GM21723 (cell line): ENCODE measurements at regions not wholly inside any gene's neighbourhood (a gene's known extent, or its start where the extent isn't known, plus 50 kb on each side); places are given as distances from the start of the nearest gene placed in this dataset.

Experiments
- ATAC-seq: cut with Tn5 transposase; IDR thresholded peaks from one replicate; pipeline ENCODE4 v1.9.1; 2021; ENCODE audit warnings: mild to moderate bottlenecking, moderate library complexity; ENCODE audit not compliant: unreplicated experiment

- no peak for ATAC-seq
These were observed 679.2 kb upstream of the ADAMTS5 start for GRCh38 chr21:27646056-27646455.

GRCh38 chr21:27645285-27645684 lies 678.4 kb upstream of the ADAMTS5 start:
- ATAC-seq = no peak

- ATAC-seq = no peak
These were observed 676.4 kb upstream of the ADAMTS5 start for GRCh38 chr21:27643326-27643725.

- no peak for ATAC-seq
These were observed 672.4 kb upstream of the ADAMTS5 start for GRCh38 chr21:27639286-27639685.

- ATAC-seq = no peak
These were observed 669.8 kb upstream of the ADAMTS5 start for GRCh38 chr21:27636656-27637055.

- ATAC-seq = no peak
These were observed 666.7 kb upstream of the ADAMTS5 start for GRCh38 chr21:27633631-27634030.

- ATAC-seq = no peak
These were observed 664.6 kb upstream of the ADAMTS5 start for GRCh38 chr21:27631471-27631870.

GRCh38 chr21:27622631-27623030 lies 655.7 kb upstream of the ADAMTS5 start:
- ATAC-seq = no peak

- no peak for ATAC-seq
These were observed 647.3 kb upstream of the ADAMTS5 start for GRCh38 chr21:27614231-27614630.

GRCh38 chr21:27606422-27606821 lies 639.5 kb upstream of the ADAMTS5 start:
- no peak for ATAC-seq

GRCh38 chr21:27596196-27596595 lies 629.3 kb upstream of the ADAMTS5 start:
- no peak for ATAC-seq

GRCh38 chr21:27595716-27596115 lies 628.8 kb upstream of the ADAMTS5 start:
- ATAC-seq = no peak

- no peak for ATAC-seq
These were observed 623.4 kb upstream of the ADAMTS5 start for GRCh38 chr21:27590271-27590670.

GRCh38 chr21:27589781-27590180 lies 622.9 kb upstream of the ADAMTS5 start:
- no peak for ATAC-seq

- no peak for ATAC-seq
These were observed 620.1 kb upstream of the ADAMTS5 start for GRCh38 chr21:27586986-27587385.

- no peak for ATAC-seq
These were observed 619.4 kb upstream of the ADAMTS5 start for GRCh38 chr21:27586326-27586725.

GRCh38 chr21:27584256-27584655 lies 617.4 kb upstream of the ADAMTS5 start:
- ATAC-seq = no peak

- ATAC-seq = no peak
These were observed 616.1 kb upstream of the ADAMTS5 start for GRCh38 chr21:27582948-27583430.

- no peak for ATAC-seq
These were observed 615.5 kb upstream of the ADAMTS5 start for GRCh38 chr21:27582246-27582947.

GRCh38 chr21:27581168-27581567 lies 614.3 kb upstream of the ADAMTS5 start:
- no peak for ATAC-seq

GRCh38 chr21:27580276-27580675 lies 613.4 kb upstream of the ADAMTS5 start:
- no peak for ATAC-seq

- ATAC-seq = no peak
These were observed 611.9 kb upstream of the ADAMTS5 start for GRCh38 chr21:27578741-27579265.

GRCh38 chr21:27572696-27573095 lies 605.8 kb upstream of the ADAMTS5 start:
- ATAC-seq = no peak
